ENCODE measurements at regions not wholly inside any gene's neighbourhood (a gene's known extent, or its start where the extent isn't known, plus 50 kb on each side); places are given as distances from the start of the nearest gene placed in this dataset.

DNA sequence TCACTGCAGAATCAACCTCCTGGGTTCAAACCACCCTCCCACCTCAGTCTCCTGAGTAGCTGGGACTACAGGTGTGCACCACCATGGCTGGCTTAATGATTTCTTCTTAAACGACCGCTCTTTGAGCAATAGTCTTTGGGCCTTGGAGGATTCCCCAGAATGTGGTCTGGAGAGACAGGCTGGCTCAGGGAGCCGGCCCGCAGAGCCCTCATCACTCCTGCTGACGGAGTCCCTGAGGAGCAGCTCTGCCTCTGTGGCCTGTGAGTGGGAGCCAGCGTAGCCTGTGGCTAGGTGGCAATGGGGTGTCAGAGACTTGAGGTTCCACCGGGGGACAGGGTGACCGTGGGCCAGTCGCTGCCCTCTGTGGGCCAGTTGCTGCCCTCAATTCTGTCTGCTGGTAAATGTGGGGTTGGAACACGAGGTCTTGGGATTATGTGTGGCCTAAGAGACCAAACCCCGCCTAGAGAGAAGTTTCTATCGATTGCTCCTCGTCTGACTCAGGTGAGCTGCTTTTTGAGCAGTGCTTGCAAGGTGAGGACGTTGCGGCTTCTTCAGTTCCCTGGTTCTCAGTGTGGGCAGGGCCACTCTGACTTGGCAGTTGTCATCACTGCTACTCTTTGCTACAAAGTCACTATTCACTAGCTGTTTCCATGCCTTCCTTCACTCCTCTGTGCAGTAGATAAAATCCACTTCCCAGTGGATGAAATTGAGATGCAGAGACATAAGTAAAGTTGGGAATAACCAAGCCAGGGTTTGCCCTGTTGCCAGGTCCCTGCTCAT, 124.8 kb upstream of the NECTIN1 start:
- BruUV-seq (replicated peaks), result no TSS peak
- Histone ChIP-seq H4K20me1 (ENCODE audit: control insufficient read depth, insufficient read depth) (no peaks in the 10 kb centered on the region), H3K4me1 (ENCODE audit: control insufficient read depth, insufficient read depth, low read length) (no peaks in the 10 kb centered on the region), H3K27me3 (replicated peaks in 1 of 2; ENCODE audit: control insufficient read depth in 2 of 2, insufficient read depth in 2 of 2, low read length in 1 of 2) (peaks cover 2 to 6% of the 10 kb centered on the region in 2 experiments; a peak in 3 of 4 replicates), H3K9ac (ENCODE audit: control insufficient read depth, insufficient read depth, low read length) (no peak overlapping the region), H3K79me2 (ENCODE audit: control insufficient read depth, insufficient read depth, low read length) (no peaks in the 10 kb centered on the region), H3K27ac (ENCODE audit: control insufficient read depth, insufficient read depth) (no peak overlapping the region), H3K4me3 (no peak overlapping the region), H3K9me3 (replicated peaks; ENCODE audit: control insufficient read depth, insufficient read depth, low read length) (no peaks in the 10 kb centered on the region), H2AFZ (ENCODE audit: control insufficient read depth, low read depth, low read length) (no peak overlapping the region), H3K4me2 (ENCODE audit: control insufficient read depth, insufficient read depth) (no peak overlapping the region), H3K36me3 (ENCODE audit: control insufficient read depth in 2 of 2, insufficient read depth in 2 of 2, low read length in 1 of 2) (no peaks in the 10 kb centered on the region)
- ChIA-PET RAD21 (ENCODE audit: unreplicated experiment) (no interaction called here), CTCF (no interaction called here), POLR2A (no interaction called here), SMC1A (ENCODE audit: uncharacterized antibody, unreplicated experiment) (no interaction called here)
- 38% methylated on average over 15 of the region's 15 CpGs for WGBS (ENCODE audit: insufficient coverage, insufficient replicate concordance, low lambda C conversion rate, missing lambda C conversion rate)
- in situ Hi-C loops (cut with MboI), result no loop called here
- DNase-seq (ENCODE audit: low read depth, low spot score), result no peak
- TF ChIP-seq CREM (IDR thresholded peaks at IDR 0.05; ENCODE audit: low read depth), result no peak
- intact Hi-C loops (cut with micrococcal nuclease; ENCODE audit: unreplicated experiment), result loop anchor here (10.0 kb wide), 1 partner anchor 61 kb away; no protein-coding TSS in a partner anchor
- FAIRE-seq, result no peak
- no peak for ATAC-seq

DNA sequence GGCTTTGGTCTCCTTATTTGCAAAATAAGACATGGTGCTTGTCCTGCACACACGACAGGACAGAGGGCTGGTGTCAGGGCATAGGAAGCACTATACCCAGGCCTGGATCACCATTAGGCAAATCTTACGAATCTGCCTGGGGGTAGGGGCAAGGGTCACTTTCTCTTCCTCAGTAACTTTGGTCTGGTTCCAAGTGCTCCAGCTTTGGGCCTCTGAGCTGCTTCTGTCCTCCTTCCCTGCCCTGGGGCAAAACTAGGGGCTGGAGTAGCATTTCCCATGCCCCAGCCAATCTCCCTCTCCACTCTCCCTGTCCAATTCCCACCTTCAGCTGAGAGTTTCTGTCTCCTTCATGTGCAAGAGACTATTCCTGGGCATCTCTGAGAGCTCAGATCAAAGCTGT, 123.7 kb upstream of the NECTIN1 start:
- ChIA-PET RAD21 (ENCODE audit: unreplicated experiment) (no interaction called here), CTCF (no interaction called here)
- WGBS (ENCODE audit: insufficient coverage, insufficient replicate concordance, low lambda C conversion rate, missing lambda C conversion rate), result 0% methylated on average over 2 of the region's 2 CpGs

More for the DNA sequence above, 123.7 kb upstream of the NECTIN1 start:
- Histone ChIP-seq H3K27me3 (replicated peaks in 1 of 2; ENCODE audit: control insufficient read depth in 2 of 2, insufficient read depth in 2 of 2, low read length in 1 of 2) (peaks cover under 1 to 4% of the 10 kb centered on the region in 2 experiments; a peak in 3 of 4 replicates), H3K4me1 (ENCODE audit: control insufficient read depth, insufficient read depth, low read length) (no peaks in the 10 kb centered on the region), H4K20me1 (ENCODE audit: control insufficient read depth, insufficient read depth) (no peaks in the 10 kb centered on the region), H3K79me2 (ENCODE audit: control insufficient read depth, insufficient read depth, low read length) (no peaks in the 10 kb centered on the region), H3K4me2 (ENCODE audit: control insufficient read depth, insufficient read depth) (no peak overlapping the region), H3K9me3 (replicated peaks; ENCODE audit: control insufficient read depth, insufficient read depth, low read length) (no peaks in the 10 kb centered on the region), H3K36me3 (ENCODE audit: control insufficient read depth in 2 of 2, insufficient read depth in 2 of 2, low read length in 1 of 2) (no peaks in the 10 kb centered on the region; a peak in 1 of 4 replicates), H3K27ac (ENCODE audit: control insufficient read depth, insufficient read depth) (no peak overlapping the region), H2AFZ (ENCODE audit: control insufficient read depth, low read depth, low read length) (no peak overlapping the region), H3K4me3 (no peak overlapping the region), H3K9ac (ENCODE audit: control insufficient read depth, insufficient read depth, low read length) (no peak overlapping the region)
- ATAC-seq (no peak), FAIRE-seq (no peak), DNase-seq (ENCODE audit: low read depth, low spot score) (no peak)
- ChIA-PET SMC1A (ENCODE audit: uncharacterized antibody, unreplicated experiment) (no interaction called here), POLR2A (no interaction called here)
- no TSS peak for BruUV-seq (replicated peaks)
- TF ChIP-seq KDM1A (IDR thresholded peaks at IDR 0.05; ENCODE audit: borderline replicate concordance) (no peak), ETV6 (conservative IDR thresholded peaks at IDR 0.05 in 1 of 2, IDR thresholded peaks at IDR 0.05 in 1 of 2; ENCODE audit: borderline replicate concordance in 1 of 2, low read depth in 1 of 2) (no peak), DPF2 (IDR thresholded peaks at IDR 0.05) (no peak), ZBED1 (IDR thresholded peaks at IDR 0.05; ENCODE audit: borderline replicate concordance) (no peak), NR2F1 (conservative IDR thresholded peaks at IDR 0.05) (no peak), PAX5 (IDR thresholded peaks at IDR 0.05; ENCODE audit: borderline replicate concordance, low read depth, low read length) (no peak)
- TF ChIP-seq, protein P1, sequence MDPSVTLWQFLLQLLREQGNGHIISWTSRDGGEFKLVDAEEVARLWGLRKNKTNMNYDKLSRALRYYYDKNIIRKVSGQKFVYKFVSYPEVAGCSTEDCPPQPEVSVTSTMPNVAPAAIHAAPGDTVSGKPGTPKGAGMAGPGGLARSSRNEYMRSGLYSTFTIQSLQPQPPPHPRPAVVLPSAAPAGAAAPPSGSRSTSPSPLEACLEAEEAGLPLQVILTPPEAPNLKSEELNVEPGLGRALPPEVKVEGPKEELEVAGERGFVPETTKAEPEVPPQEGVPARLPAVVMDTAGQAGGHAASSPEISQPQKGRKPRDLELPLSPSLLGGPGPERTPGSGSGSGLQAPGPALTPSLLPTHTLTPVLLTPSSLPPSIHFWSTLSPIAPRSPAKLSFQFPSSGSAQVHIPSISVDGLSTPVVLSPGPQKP (IDR thresholded peaks at IDR 0.05; ENCODE audit: low read depth, low read length), result no peak
- TF ChIP-seq, protein P2, sequence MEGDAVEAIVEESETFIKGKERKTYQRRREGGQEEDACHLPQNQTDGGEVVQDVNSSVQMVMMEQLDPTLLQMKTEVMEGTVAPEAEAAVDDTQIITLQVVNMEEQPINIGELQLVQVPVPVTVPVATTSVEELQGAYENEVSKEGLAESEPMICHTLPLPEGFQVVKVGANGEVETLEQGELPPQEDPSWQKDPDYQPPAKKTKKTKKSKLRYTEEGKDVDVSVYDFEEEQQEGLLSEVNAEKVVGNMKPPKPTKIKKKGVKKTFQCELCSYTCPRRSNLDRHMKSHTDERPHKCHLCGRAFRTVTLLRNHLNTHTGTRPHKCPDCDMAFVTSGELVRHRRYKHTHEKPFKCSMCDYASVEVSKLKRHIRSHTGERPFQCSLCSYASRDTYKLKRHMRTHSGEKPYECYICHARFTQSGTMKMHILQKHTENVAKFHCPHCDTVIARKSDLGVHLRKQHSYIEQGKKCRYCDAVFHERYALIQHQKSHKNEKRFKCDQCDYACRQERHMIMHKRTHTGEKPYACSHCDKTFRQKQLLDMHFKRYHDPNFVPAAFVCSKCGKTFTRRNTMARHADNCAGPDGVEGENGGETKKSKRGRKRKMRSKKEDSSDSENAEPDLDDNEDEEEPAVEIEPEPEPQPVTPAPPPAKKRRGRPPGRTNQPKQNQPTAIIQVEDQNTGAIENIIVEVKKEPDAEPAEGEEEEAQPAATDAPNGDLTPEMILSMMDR (IDR thresholded peaks at IDR 0.05 in 2 of 3, conservative IDR thresholded peaks at IDR 0.05 in 1 of 3; ENCODE audit: control insufficient read depth in 2 of 3, extremely low read depth in 1 of 3, insufficient read depth in 1 of 3, low read depth in 3 of 3, low read length in 3 of 3), result no peak
- TF ChIP-seq, protein P3, sequence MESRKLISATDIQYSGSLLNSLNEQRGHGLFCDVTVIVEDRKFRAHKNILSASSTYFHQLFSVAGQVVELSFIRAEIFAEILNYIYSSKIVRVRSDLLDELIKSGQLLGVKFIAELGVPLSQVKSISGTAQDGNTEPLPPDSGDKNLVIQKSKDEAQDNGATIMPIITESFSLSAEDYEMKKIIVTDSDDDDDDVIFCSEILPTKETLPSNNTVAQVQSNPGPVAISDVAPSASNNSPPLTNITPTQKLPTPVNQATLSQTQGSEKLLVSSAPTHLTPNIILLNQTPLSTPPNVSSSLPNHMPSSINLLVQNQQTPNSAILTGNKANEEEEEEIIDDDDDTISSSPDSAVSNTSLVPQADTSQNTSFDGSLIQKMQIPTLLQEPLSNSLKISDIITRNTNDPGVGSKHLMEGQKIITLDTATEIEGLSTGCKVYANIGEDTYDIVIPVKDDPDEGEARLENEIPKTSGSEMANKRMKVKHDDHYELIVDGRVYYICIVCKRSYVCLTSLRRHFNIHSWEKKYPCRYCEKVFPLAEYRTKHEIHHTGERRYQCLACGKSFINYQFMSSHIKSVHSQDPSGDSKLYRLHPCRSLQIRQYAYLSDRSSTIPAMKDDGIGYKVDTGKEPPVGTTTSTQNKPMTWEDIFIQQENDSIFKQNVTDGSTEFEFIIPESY (IDR thresholded peaks at IDR 0.05), result no peak
- intact Hi-C loops (cut with micrococcal nuclease; ENCODE audit: unreplicated experiment), result loop anchor here (10.0 kb wide), 1 partner anchor 62 kb away; no protein-coding TSS in a partner anchor
- in situ Hi-C loops (cut with MboI), result no loop called here
